ENCODE measurements at regions not wholly inside any gene's neighbourhood (a gene's known extent, or its start where the extent isn't known, plus 50 kb on each side); places are given as distances from the start of the nearest gene placed in this dataset.

DNA sequence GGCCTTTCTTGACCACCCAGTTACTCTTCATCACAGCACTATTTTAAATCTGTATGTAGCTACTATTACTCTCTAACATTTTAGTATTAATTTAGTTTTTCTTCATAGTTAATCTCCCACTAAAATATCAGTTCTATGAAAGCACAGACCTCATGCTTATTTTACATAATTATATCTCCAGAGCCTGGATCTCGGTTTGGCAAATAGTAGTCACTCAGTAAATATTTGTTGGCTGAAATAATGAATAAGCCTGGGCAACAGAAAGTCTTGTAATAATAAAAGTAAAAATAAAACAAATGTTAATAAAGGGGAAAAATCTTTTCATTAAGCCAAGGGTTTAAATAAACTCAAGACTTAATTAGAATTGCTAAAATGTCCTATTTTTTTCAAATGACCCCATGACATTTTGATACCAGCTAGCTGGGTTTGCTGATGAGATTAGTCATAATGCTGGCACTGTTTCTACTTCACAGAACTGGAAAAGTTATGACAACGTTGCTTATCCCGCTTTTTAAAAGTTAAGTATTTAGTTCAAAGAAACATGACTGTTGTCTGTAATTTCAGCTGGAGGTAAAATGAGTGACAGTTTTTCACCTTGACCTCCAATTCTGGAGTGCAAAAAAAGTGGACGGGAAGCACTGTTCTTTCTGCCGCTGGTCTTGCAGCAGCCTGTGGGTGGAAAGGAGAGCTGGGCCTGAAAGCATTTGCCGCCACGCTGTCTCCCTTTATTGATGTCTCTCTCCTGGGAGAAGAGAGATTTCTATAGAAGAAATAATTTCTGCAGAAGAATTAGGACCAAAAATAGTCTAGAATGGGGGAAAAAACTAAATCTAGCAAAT is 85.2 kb upstream of the SPATA13 start:
- no peak for DNase-seq (ENCODE audit: low read depth in 2 of 2, low spot score in 1 of 2)

DNA sequence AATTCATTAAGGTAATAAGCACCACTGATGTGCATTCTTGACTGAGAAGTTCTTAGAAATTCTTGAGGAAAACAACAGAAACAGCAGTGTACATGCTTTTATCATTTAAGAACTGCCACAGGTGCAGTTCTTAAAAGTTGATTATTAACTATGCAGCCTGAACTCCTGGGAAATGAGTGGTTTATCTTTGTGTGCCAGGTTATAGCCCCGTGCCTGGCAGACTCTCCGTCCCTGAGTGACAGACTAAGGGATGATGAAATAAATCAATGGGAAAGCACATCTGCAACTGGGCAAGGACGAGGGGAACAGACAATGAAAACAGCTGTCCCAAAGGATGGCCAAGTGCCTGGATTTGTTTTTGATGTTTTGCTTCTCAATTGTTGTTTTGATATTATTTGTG is 84.4 kb upstream of the SPATA13 start:
- DNase-seq (ENCODE audit: low read depth in 2 of 2, low spot score in 1 of 2) = no peak

DNA sequence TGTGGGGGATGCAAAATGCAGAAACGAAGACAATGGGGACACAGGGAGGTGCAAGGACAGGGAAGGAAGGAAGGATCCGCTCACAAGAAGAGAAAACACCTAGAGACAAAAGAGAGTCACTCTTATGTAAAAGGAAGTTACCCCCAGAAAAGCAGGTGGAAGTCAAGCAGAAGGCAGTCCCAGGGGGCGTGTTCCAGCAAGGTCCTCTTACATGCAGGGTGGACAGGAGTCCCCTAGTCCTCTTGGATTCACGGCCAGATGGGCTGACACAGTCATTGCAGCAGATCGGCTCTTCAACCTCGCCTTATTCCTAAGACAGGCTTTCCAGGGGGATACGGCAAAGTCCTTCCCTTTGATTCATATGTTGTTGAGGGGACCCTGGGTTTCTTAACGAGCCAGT is 83.9 kb upstream of the SPATA13 start:
- no peak for DNase-seq (ENCODE audit: low read depth in 2 of 2, low spot score in 1 of 2)

DNA sequence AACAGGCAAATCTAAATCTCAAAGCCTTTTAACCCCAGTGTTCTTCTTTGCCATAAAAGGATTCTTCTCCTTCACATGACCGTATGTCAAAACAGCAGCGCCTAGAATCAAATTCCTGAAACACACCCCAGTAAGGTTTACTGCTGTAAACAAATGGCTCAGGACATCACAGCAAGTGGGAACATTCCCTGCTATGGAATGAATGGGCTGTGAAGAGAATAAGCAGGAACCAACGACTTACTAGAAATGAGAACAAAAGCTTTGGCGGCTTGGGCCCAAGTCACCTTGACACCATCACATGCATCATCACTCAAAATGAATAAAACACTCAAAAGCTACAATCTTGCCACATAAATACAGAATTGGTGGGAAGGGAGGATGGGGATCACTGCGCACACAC is 80.4 kb upstream of the SPATA13 start:
- DNase-seq (ENCODE audit: low read depth in 2 of 2, low spot score in 1 of 2) = no peak

DNA sequence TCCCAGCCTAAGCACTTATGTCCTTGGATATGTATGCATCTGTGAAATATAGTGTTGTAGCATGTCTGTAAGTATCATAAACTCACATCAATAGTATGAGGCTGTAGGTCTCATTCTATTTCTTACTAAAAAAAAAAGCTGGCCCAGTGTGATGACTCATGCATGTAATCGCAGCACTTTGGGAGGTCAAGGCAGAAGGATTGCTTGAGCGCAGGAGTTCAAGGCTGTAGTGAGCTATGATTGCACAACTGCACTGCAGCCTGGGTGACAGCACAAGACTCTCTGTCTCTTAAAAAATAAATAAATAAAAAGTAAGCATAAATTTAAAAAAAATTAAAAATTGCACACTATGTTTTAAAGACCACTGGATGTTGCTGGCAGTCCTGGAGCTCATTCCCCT is 79.1 kb upstream of the SPATA13 start:
- no peak for DNase-seq (ENCODE audit: low read depth in 2 of 2, low spot score in 1 of 2)

DNA sequence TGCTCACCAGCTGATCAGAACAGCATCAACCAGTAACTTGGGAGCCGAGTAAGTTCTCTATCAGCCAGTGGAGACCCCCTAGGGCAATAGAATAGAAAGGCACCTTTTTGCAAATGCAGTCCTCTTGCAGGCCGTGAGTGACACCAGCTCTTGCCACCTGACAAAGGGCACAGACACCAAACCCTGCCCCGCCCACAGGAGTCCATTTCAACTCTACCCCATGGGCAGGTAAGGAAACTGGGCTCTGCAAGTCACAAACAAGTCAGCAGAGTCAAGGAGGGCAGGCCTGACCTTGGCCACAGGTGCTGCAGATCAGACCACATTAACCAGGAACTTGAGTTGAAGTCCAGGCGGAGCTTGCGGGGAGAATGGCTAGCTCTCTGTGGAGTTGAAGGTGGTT is 77.4 kb upstream of the SPATA13 start:
- no peak for DNase-seq (ENCODE audit: low read depth in 2 of 2, low spot score in 1 of 2)

DNA sequence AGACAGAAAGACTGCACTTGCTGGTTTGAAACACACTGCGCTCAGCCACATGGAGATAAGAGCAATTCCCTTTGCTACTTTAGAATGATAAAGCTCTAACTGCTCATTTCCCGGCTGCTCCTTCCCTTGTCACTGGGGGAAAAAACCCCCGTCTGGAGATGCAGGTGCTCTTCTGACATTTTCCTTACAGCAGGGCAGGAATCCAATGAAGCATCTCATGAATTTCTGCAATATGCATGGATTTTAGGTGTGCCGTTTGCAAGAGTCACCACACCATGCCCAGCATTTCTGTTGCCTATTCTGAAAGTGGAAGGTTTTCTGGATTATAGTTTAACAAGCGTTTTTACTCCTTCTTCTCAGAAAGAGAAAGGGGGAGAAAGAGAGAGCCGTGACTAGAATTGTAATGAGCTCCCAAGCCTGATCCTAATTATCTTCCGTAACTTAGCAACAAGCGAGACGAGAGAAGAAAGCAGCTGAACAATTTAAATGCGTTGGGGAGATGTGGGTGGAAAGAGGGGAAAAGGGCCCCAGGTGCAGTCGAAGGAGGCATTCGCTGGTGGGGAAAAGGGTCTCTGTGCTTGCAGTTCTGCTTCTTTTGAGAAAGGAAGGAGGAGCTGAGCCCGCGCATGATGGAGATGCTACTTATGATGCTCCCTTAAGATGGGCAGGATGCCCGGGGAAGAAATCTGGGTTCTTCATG is 76.6 kb upstream of the SPATA13 start:
- DNase-seq (ENCODE audit: low read depth in 2 of 2, low spot score in 1 of 2) = no peak

DNA sequence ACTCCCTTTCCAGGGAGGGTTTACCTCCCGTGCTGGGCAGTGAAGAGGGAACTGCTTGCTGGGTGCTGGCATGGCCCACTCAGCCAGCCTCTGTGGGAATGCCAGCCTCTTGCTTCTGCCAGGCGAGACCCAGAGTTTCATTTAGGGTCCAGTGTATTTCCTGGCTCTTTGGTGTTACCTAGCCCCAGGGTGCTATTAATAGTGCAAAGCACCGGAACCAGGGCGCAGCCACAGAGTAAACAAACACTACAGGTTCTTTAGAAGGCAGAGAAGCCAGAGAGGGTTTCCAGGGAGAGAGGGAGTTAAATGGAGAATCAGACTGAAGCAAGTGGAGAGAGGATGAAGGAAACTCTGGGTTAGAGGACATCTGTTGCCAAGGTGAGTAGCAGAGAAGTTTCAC is 74.9 kb upstream of the SPATA13 start:
- no peak for DNase-seq (ENCODE audit: low read depth in 2 of 2, low spot score in 1 of 2)

DNA sequence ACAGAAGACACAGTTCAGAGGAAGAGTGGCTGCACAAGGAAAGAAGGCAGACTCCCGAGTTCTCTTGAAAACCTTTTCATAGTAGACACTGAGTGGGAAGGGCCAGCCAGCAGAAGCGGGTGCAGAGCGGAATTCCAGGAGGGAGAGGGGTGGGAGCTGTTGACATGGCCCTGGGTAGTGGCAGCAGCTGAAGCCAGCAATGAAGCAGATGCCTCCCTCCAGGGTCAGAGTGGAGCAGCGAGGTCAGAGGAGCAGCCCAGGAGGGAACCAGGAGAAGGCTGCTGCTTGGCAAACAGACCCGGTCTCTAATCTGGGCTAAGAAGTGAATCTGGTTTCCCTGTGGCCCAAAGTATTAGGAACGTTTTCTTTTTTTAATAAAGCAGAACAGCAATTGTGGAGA is 73.9 kb upstream of the SPATA13 start:
- DNase-seq (ENCODE audit: low read depth in 2 of 2, low spot score in 1 of 2) = no peak

DNA sequence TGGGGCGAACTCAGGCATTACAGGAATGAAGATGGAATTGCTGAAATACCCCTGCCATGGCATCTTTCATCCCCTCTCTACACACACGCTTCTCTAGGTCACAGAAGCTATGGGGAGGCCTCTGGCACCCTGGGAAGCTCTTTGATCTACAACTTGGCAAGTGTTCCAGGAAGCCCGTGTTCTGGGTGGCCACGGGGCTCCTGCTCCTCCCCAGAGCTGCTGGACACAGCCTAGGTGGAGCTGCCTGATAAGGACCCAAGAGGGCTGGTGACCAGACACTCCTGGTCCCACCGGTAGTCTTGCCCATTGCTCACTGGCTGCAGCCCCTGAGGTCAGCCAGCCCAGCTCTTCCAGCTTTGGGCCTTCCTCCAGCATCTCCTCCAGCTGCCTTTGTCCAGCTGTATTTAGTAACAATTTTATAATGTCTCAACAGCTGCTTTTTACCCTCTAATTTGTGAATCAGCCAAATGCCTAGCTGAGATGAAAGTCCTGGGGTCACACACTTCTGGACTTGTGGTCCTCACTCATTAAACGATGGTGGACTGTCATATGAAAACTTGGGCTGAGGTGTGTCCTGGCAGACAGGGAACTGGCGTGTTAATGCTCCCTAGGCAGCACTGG is 72.8 kb upstream of the SPATA13 start:
- DNase-seq (ENCODE audit: low read depth in 2 of 2, low spot score in 1 of 2) = no peak

DNA sequence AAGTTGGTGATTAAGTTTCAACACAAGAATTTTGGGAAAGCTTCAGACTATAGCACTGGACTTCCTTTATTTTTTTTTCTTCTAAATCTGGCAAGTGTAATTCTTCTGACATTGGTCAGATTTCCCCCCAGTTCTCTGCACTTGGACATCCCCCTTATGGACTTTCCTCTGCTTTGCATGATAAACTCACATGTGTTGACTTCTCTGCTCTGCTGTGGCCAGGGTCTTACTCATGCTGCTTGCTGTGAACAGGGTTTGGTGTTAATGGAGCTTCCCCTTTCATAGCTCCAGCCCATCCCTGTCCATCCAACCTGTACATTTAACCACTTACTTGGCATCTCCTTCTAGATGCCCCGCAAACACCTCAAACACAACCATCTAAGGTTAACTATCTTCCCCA is 70.5 kb upstream of the SPATA13 start:
- DNase-seq (ENCODE audit: low read depth in 2 of 2, low spot score in 1 of 2) = no peak

DNA sequence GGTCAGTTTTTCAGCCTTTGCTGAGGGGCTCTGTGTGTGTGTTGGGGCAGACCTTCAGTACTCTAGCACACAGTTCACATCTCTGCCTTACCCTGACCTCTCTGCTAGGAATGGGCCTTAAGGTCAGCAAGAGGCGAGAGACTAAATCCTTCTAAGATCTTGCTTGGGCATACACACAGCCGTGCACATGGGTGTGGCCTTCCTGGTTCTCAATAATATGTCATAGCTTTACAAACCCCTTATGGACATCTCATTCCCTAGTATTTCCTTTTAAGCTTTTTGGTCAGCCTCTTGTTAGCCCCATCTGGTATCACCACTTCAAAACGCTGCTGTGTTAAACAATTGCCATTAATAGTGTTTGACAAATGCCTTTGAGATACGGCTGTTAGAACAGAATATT is 69.4 kb upstream of the SPATA13 start:
- no peak for DNase-seq (ENCODE audit: low read depth in 2 of 2, low spot score in 1 of 2)

DNA sequence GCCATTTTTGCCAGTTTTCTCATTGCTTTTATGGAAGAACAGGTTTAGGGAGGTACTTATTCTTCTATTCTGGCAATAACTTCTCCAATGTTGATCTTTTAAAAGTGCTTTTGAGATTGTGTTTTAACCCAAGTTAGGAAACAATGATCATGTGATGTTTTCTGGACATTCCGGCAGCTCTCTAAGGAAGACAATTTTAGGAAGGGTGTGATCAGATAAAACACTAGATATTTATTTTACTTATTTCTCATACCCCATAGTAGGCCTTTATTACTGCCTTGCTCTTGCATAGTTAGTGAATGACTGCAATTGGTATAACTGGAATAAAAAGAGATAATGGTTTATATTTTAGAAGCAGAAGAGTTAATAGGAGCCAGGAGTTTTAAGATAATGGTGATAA is 68.4 kb upstream of the SPATA13 start:
- DNase-seq (ENCODE audit: low read depth in 2 of 2, low spot score in 1 of 2) = no peak

DNA sequence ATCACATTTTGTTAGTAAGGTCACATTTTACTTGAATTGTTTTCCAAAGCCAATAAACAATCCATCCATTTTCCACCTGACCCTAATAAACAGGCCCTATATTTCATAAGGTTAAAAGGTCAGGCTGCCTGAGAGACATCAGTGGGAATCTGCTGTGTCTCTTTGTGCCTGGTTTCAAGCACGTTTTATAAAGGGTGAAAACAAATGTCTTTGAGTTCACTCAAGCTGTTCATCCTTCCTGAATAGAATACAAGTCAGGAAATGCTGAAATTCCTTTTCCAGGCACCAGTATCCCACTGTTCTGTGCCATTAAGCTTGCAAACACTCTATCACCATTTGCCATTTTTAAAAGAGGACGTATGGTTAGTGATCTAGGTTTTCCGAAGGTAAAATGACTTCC is 67.5 kb upstream of the SPATA13 start:
- no peak for DNase-seq (ENCODE audit: low read depth in 2 of 2, low spot score in 1 of 2)

DNA sequence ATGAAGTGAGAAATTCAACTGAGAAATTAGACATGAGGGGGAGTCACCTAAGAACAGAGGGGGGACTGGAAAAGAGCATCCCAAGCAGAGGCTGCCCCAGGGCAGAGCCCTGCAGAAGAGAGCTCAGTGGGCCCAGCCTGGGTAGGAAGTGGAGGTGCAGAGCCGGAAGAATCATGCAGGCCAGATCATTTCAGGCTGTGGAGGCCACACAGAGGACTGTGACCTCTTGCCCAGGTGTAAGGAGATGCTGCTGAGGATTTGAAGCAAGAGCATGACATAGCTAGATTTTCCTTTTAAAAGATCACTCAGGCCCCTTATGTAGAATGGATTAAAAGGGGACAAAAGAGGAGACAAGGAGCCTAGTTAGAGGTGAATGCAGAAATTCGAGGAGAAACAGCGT is 63.9 kb upstream of the SPATA13 start:
- no peak for DNase-seq (ENCODE audit: low read depth in 2 of 2, low spot score in 1 of 2)

DNA sequence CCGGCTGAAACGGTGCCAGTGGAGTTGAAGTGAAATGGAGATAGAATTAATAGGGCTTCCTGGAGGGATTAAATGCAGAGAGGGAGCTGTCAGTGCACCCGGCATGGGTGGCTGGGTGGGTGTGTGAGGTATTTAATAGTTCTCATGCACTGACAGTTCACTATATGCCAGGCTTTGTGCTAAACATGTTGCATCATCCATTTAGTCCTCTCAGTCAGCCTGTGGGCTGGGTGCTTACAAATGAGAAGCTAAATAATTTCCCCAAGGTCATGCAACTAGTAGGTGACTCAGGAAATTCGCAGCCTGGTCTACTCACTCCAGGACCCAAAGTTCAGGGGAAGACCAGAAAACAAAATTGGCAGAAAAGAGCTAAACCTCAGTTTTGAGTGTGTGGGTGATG is 63.5 kb upstream of the SPATA13 start:
- DNase-seq (ENCODE audit: low read depth in 2 of 2, low spot score in 1 of 2) = no peak

DNA sequence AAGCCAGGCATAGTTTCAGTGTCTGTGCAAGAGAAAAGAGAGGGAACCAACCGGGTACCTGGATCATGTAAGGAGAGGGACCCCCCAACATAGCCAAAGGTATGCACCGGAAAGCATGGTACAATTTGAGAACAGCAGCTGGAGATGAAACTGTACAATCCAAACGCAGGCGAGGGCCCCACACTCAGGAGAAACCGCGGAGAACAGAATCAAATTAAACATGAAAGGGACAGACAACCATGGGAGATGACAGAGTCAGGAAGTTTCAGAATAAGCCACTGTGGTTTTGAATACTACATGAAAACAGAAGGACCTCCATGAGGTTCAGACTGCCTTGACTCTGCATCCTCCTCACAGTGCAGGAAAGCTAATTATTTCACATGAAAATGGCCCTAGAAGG is 62.9 kb upstream of the SPATA13 start:
- no peak for DNase-seq (ENCODE audit: low read depth in 2 of 2, low spot score in 1 of 2)

DNA sequence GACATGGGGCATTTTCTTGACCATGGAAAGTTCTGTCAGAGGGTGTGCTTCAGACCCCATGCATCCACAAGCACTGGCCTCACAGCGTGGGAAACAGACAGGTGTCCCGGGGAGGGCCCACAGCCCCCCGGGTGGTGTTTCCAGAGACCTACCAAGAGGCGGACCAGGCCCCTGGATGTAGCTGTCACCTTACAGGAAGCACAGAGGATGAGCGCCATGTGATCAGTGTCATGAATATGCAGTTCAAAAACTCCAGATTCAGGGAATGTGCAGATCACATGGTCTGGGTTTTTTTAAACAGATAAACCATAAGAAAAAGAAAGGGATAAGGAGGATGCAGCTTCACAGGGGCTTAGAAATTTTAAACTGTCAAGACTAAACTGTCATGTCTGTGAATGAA is 61.0 kb upstream of the SPATA13 start:
- no peak for DNase-seq (ENCODE audit: low read depth in 2 of 2, low spot score in 1 of 2)

DNA sequence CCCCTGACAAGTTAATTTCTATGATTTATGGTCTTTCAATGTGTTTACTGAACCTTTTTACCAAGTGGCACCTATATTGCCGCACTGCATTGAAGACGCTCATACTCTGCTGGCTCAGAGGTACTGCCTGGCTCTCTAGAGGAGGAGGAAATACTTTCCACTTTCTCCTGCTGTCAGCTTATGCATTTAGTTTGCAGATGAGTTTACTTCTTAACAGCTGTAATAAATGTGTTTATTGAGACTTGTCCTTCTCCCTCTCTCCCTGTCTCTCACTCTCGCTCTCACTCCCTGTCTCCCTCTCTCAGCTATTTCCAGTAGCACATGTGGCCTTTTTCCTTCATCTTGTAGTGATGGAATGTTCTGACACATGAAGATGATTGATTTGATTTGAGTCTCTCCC is 60.3 kb upstream of the SPATA13 start:
- no peak for DNase-seq (ENCODE audit: low read depth in 2 of 2, low spot score in 1 of 2)

DNA sequence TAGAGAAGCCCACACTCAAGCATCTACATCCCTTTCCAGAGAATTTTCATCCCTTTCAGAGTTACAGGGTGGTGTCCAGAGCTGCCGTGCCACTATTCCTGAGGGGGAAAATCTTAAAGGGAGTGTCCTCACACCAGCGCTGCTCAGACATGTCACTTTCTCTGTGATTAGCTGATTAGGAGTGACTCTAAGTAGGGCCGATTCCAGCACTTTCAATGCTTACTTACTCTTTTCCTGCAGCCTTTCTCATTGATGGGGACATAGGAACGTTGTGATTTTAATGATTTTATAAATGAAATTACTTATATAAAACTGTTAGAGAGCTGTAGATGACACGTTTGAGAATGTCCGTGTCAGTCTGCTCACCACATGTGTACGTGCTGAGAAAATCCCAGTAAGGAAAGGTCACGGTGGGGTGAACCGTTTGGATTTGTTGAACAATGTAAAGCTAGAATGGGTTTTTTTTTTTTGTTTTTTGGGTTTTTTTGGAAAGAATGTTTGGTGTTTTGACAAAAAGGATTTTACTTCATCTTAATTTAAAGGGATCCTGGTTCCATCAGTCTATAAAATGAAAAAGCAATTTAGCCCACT is 56.6 kb upstream of the SPATA13 start:
- no peak for DNase-seq (ENCODE audit: low read depth in 2 of 2, low spot score in 1 of 2)

DNA sequence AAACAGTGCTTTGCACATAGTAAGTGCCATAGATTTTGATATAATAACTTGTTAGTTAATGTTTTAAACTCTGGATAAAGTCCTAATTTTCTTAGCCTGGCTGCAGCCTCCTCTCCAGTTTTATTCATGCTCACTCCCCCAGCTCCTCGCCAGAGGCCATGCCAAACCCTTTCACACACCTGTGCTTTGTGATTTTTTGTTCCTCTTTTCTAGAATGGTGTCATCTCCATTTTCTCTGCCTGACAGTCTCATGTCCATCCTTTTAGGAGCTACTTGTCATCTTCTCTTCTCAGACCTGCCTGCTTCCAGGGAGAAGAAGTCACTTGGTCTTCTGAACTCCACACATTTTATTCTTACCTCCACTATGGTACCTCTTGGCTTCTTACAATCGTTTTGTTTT is 55.8 kb upstream of the SPATA13 start:
- no peak for DNase-seq (ENCODE audit: low read depth in 2 of 2, low spot score in 1 of 2)

DNA sequence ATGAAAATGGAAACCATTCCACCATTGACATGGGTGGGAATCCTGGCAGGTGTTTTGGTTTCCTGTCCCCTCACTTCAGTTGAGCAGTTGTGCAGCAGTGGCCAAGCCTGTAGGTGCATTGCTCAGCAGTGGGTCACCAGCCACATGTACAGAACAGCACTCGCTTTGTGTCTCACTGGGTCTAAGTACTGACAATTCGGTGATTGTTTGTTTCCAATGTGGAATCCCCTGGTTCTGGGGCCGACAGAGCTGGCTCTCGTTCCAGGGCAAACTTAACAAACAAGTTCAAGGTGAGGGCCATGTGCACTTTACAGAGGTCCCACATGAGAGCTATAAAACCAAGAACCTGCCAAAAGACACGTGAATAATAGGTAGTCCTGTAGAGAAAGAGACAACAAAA is 54.1 kb upstream of the SPATA13 start:
- DNase-seq (ENCODE audit: low read depth in 2 of 2, low spot score in 1 of 2) = no peak
